SH-SY5Y (cell line): ENCODE measurements at regions not wholly inside any gene's neighbourhood (a gene's known extent, or its start where the extent isn't known, plus 50 kb on each side); places are given as distances from the start of the nearest gene placed in this dataset.

Experiments used
- GATA2 ChIP-seq: IDR thresholded peaks from 2 replicates; pipeline ENCODE4 v1.6.1; 2011; ENCODE audit warnings: mild to moderate bottlenecking, low read depth, low read length
- GATA3 ChIP-seq: IDR thresholded peaks from 2 replicates; pipeline ENCODE4 v1.6.1; 2011; ENCODE audit warnings: low read depth, mild to moderate bottlenecking, low read length, moderate library complexity

DNA sequence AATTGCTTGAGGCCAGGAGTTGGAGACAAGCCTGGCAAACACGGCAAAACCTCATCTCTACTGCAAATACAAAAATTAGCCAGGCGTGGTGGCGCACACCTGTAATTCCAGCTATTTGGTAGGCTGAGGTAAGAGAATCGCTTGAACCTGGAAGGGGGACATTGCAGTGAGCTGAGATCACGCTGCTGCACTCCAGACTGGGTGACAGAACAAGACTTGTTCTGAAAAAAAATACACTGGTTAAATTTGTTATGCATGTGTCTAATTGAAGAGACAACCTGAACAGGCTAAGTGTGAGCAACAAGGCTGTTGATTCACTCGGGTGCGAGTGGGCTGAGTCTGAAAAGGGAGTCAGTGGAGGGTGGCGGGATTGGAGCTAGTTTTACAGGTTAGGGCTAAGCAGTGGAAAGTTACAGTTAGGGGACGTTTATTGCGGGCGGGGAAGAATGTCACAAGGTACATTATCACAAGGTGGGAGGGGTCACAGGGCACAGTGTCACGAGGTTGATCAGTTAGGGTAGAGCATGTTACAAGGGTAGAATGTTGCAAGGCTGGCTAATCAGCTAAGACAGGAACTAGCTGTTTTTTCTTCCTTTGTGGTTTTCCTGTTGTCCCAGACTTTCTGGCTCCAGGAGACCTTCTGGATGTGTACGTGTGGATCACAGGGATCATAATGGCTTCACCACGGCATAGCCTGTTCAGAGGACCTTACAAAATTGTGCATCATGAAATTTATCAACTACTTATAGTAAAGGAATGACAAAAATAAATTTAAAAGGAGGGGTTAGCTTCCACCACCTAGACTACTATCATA, 115.8 kb downstream of the NAA11 start:
- TF ChIP-seq GATA2 (no peak), GATA3 (no peak)
